ENCODE measurements at regions not wholly inside any gene's neighbourhood (a gene's known extent, or its start where the extent isn't known, plus 50 kb on each side); places are given as distances from the start of the nearest gene placed in this dataset.

GRCh38 chr2:53217250-53217649 is 550.4 kb upstream of the CHAC2 start:
- TF ChIP-seq POLR2A (IDR thresholded peaks at IDR 0.05) (no peak), CTCF (IDR thresholded peaks at IDR 0.05) (no peak)

All from Peyer's patch (tissue), 4 donors.